GM12878 (cell line): ENCODE measurements at regions not wholly inside any gene's neighbourhood (a gene's known extent, or its start where the extent isn't known, plus 50 kb on each side); places are given as distances from the start of the nearest gene placed in this dataset.

ENCODE experiments used
- ATF3 ChIP-seq: IDR thresholded peaks from 2 replicates; pipeline ENCODE4 v1.6.1; 2011; ENCODE audit warnings: low read depth, mild to moderate bottlenecking, low read length, moderate library complexity, borderline replicate concordance; ENCODE audit errors: extremely low read depth
- BHLHE40 ChIP-seq, 2 experiments: fragments of 450-650 bp in 1 of 2; IDR thresholded peaks; 2 replicates each; pipeline ENCODE4 v1.6.1; 2011 to 2017; ENCODE audit warnings: low read depth in 2 of 2, borderline replicate concordance in 1 of 2, improper control_type of control experiment in 1 of 2, low read length in 1 of 2, mild to moderate bottlenecking in 1 of 2
- BRCA1 ChIP-seq: IDR thresholded peaks from 2 replicates; pipeline ENCODE4 v1.6.1; 2011; ENCODE audit warnings: low read depth, low read length, improper control_type of control experiment
- CTCF ChIP-seq, 3 experiments: IDR thresholded peaks in 2 of 3; conservative IDR thresholded peaks in 1 of 3; 2 replicates each; pipeline ENCODE4 v1.5.1; 2011; ENCODE audit warnings: low read depth in 3 of 3, low read length in 3 of 3, mild to moderate bottlenecking in 3 of 3, control low read depth in 2 of 3, moderate library complexity in 2 of 3, inconsistent platforms in 1 of 3, mixed read lengths in 1 of 3; ENCODE audit not compliant: control insufficient read depth in 2 of 3, insufficient read depth in 1 of 3; ENCODE audit errors: extremely low read depth in 1 of 3
- DPF2 ChIP-seq: fragments of 450-650 bp; IDR thresholded peaks from 2 replicates; pipeline ENCODE4 v1.6.1; 2017; ENCODE audit warnings: mild to moderate bottlenecking
- GABPA ChIP-seq: IDR thresholded peaks from 2 replicates; pipeline ENCODE4 v1.6.1; 2014; ENCODE audit warnings: antibody characterized with exemption, low read depth, mild to moderate bottlenecking, inconsistent platforms
- JUND ChIP-seq: IDR thresholded peaks from 2 replicates; pipeline ENCODE4 v1.6.1; 2012; ENCODE audit warnings: low read depth, mild to moderate bottlenecking, low read length, improper control_type of control experiment, moderate library complexity
- SIN3A ChIP-seq: IDR thresholded peaks from 2 replicates; pipeline ENCODE4 v1.6.1; 2012; ENCODE audit warnings: low read depth, low read length, improper control_type of control experiment
- YY1 ChIP-seq: IDR thresholded peaks from 2 replicates; pipeline ENCODE4 v1.6.1; 2011; ENCODE audit warnings: low read depth, mild to moderate bottlenecking, low read length
- TF ChIP-seq, protein P1 (sequence below): IDR thresholded peaks from 2 replicates; pipeline ENCODE4 v1.6.1; 2012; ENCODE audit warnings: low read depth, low read length, improper control_type of control experiment

GRCh38 chr3:28188686-28189085, 52.7 kb upstream of the CMC1 start:
- TF ChIP-seq DPF2, result no peak
- TF ChIP-seq CTCF (IDR thresholded peaks at IDR 0.05 in 2 of 3, conservative IDR thresholded peaks at IDR 0.05 in 1 of 3; ENCODE audit: control insufficient read depth in 2 of 3, extremely low read depth in 1 of 3, insufficient read depth in 1 of 3, low read depth in 3 of 3, low read length in 3 of 3), result no peak
- no peak for TF ChIP-seq GABPA
- no peak for TF ChIP-seq SIN3A
- TF ChIP-seq, protein P1, sequence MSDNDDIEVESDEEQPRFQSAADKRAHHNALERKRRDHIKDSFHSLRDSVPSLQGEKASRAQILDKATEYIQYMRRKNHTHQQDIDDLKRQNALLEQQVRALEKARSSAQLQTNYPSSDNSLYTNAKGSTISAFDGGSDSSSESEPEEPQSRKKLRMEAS, result no peak
- no peak for TF ChIP-seq ATF3
- TF ChIP-seq YY1, result no peak
- TF ChIP-seq BRCA1, result no peak
- TF ChIP-seq JUND, result no peak
- TF ChIP-seq BHLHE40 (IDR thresholded peaks at IDR 0.05; ENCODE audit: borderline replicate concordance in 1 of 2, low read depth in 2 of 2, low read length in 1 of 2), result no peak
